Inferior parietal cortex (tissue), 1 donor: ENCODE measurements at regions not wholly inside any gene's neighbourhood (a gene's known extent, or its start where the extent isn't known, plus 50 kb on each side); places are given as distances from the start of the nearest gene placed in this dataset.

Experiments
- DNase-seq: peaks from one replicate; pipeline ENCODE4 v3.0.0-alpha.2; 2016; ENCODE audit errors: extremely low spot score

DNA sequence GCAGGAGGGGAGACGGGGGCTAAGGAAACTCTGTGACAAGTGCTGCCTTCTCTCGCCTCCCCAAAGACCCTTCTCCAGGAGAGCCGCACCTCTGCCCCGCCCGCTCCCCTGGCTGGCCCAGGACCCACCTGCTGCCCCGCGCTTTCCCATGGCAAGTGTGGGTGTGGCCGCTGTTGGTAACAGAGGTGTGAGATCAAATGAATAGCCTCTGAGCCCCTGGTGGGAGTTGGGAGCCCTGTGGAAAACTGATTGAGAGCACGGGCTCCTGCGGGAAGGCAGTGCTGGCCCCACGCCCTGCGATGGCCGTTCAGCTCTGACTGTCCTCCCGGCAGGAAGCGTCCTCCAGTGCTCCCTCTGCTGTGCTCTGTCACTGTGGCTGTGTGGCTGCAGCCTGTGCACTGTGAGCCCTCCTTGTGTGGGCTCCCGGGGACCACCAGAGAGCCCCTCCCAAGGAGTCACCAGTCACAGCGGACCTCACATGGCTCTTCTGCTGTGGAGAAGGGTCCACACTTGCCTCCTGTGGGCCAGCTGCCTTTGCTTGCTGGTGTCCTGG, 1275.9 kb downstream of the BRD1 start:
- no peak for DNase-seq

DNA sequence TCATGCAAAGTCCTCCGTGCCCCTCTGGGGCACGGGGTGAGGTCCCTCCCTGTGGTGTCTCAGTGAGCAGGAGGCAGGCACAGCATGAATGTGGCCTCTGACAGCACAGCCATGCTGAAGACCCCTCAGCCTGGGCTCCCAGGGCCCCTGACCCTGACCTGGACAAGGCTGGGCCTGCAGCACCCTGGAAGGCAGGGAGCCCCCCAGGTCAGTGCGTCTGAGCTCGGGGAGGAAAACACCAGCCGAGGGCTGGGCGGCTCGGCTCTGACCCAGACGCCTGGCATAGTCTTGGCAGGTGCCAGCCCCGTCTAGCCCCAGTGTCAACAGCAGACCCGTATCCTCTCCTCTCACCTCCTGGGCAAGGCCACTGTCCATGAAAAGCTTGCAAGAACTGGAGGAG, 1276.6 kb downstream of the BRD1 start:
- DNase-seq = no peak

DNA sequence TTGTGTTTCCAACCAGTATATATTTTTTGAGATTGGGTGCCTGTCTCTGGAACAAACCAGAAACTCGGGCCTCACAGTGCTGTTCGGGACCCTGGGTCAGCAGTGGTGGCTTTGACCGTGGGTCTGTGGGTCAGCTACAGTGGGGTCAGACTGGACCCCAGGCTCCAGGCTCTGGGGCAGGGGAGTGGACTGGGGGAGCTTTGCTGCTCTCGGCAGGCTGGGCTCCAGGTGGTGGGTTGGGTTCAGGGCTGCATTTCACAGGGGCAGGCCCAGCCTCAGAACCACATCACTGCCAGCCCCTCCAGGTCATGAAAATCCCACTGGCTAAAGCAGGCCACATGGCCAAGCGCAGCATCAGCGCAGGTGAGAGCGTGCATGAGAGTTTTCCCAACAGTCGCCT, 1279.3 kb downstream of the BRD1 start:
- DNase-seq = no peak

DNA sequence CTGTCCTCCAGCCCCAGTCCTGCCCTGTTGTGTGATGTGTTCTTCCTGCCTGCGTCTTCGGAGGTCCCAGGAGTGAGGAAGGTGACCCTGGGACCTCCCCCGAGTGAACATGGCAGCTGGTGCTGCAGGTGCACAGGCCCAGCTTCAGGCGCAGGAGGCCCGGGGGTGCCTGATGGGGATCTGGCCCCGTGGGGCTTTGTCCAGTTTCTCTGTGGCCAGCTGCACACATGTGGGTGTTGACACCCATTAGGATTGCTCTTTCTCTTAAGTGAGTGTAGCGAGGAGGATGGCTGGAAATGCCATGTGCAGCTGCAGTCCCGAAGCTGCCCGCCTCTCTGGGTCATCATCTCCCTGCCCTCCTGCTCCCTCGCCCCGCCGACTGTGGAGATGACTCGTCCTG, 1279.7 kb downstream of the BRD1 start:
- no peak for DNase-seq

DNA sequence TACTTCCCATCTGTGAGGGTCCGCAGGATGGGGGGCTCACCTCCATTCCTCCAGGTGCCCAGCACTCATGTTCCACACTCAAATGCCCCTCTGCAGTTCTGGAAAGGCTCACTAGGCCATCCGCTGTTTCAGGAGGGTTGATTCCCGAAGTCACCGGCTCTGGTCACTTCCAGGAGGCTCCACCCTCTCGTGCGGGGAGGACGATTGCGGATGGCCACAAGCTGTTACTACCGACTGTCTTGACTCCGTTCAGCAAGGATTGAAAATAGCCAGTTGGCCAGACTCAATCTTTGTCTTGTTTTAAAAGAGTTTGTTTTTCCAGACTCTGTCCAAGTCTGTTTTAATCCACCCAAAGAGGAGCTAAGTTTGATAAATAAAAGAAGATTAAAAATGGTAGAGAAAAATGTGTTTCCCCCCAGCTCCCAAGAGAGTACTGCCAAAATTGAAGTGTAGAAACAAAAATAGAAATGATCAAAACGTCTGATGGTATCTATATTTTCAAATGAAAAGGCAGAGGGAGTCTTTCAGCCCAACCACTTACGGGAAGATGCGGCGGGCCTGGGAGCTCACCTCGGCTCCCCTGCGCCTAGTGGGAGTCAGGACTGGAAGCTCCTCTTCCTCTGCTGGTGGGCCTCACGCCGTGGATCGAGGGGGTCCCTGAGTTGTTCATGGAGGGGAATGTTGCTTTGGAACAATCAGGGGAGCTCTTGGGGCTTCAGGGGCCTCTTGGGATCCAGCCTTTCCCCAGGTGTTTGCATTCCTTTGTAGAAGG, 1280.8 kb downstream of the BRD1 start:
- DNase-seq = no peak

DNA sequence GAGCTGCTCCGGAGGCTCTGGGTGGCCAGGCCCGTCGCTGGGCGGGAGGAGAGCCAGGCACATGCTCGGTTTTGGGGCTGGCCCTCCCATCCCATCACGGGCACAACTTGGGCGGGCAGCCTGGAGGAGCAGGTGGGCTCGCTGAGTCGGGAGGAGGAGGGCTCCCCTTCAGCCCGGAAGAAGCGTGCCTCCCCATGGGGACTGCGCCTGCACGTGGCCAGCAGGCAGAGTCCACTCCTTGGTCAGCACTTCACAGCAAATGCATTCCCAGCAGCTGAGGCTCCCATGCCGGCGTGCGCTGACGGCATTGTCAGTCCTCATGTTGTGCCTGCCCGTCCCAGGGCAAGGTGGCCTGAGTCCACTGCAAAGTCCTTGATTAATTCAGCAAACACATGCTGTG, 1281.7 kb downstream of the BRD1 start:
- no peak for DNase-seq

DNA sequence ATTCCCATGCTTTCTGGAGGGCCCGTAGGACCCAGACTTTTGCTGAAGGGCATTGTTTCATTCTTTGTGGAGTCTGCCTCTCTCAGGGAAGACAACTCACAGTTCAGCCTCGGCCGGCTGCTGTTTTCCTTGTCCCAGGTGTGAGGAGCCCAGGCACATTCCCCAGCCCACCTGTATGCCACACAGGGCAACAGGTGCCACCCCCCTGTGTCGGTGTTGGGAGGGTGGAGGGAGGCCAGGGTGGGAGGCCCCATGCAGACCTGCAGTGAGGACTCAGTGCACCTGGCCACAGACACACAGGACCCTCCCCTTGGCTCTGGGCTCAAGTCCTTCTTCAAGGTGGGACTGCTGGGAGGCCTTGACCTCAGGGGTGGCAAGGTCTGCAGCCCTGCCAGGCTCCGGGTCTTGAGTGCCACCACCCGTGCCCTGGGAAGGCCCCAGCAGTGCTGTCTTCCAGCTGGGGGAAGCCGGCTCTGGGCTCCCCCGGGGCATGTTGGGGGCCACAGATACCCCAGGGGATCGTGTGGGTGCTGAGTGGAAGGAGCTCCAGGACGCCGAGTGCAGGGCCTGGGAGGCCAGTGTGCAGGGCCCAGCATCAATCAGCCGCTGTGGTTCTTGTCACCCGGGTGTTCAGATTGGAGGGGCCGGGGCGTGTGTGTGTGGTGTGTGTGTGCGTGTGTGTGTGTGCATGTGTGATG, 1286.1 kb downstream of the BRD1 start:
- DNase-seq = no peak

DNA sequence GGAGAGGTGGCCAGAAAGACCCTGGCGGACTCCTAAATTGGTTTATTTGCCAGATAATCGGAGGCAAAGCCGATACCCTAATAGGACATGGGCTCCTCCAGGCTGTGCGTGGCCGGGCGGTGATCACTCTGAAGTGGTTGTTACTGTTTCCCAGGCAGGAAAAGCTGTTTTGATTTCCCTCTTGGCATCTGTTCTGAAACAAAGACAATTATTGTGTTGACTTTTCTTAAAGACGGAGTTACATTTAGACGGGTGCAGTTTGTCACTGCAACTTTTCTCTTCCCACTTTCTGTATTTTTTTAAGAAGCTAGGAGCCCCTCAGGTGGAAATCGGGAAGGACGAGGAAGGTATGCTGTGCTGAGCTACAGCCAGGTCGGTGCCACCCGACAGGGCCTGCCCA, 1288.4 kb downstream of the BRD1 start:
- DNase-seq = no peak

DNA sequence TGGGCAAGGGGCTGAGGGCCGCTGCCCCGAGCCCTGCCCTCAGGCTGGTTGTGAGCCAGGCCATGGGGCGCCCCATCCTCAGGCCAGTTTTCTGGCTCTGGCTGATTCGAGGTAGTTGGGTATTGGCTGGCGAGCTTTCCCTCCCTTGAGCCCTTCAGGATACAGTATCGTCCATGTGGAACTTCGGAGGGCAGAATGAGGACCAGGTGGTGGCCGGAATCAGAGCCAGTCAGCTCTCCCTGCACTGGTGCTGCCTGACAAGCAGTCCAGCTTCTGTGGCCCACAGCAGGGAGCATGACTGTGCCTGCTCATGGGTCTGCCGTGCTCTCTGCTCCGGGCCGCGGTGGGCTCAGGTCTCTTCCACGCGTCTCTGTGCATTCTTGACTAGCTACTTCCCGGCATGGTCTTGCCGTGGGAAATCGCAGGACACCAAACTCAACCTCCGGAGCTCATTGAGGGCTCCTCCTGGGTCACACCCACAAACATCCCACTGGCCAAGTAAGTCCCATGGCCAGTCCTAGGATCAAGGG, 1289.3 kb downstream of the BRD1 start:
- no peak for DNase-seq

DNA sequence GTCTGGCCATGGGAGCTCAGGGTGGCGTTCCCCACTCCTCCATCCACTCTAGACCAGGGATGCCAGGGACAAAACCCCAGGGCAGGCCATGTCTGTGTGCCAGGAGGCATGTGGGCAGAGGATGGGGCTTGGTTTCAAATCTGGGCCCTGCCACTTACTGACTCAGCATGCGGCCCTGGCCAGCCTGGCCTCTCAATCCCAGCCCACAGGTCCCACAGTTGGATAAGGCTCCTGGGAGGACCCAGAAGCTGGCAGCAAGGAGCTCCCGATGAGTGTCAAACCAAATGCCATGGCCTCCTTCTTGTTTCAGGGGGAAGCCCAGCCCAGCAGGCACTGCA, 1290.4 kb downstream of the BRD1 start:
- DNase-seq = no peak

DNA sequence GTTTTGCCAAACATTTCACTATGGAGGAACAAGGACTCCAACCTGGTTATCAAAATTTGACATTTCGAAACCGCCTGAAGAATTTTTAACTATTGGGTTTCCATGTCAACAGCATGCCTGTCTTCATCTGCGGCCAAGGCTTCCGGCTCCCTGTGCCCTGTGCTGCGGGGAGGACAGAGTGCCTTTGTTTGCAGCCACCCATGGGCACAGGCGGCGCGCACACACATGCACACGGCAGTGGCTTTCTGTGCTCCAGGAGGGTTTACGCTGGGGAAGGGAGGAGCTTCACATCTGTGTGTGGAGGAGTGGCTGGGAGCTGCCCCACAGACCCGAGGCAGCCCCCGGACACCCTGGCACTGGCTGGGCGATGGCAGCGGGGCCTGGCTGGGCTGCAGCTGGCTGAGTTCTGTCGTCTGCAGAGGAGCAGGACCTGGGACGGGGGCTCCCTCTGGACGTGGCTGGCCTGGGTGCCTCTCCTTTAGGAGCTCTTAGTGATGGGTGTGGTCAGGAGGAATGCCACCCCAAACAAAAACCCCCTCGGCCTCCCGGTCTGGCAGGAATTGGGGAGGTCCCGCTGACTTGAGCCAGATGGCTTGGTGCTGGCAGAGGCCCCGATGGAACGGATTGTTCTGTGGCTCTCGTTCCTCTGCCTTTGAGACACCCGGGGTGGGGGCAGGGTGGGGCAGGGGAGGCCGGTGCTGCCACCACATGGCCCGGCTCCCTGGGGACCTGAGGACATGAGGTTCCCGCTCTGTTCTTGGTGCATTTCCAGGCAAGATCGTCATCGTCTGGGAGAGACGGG, 1290.9 kb downstream of the BRD1 start:
- peak; percentile 60 for DNase-seq

DNA sequence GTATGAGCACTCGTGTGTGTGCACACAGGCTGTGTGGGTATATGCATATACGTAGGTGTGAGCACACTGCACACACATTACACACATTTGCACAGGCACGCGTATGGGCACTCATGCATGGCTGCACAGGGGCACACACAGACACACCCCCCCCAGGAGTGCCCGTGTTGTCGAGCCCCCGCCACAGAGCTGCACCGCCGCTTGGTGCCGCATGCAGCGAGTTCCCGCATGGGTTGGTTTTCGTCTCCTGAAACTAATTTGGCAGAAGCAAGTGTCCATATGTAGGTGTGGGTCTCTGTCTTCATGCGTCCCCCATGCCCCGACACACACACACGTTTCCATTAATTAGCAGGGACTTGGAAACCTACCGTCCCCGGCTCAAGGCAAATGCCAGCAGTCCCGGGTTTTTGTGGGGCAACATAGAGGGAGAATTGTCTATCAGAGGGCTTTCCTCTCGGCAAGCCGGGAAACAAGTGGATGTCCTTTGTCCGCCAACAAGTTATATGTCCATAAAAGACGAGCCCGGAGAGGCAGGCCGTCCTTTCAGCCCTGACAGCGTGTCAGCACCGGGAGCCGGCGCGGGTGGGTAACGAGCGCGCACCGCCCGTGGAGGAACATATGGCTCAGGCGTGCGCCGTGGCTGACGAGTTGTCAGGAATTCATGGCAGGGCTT, 1291.7 kb downstream of the BRD1 start:
- DNase-seq = peak; percentile 43

DNA sequence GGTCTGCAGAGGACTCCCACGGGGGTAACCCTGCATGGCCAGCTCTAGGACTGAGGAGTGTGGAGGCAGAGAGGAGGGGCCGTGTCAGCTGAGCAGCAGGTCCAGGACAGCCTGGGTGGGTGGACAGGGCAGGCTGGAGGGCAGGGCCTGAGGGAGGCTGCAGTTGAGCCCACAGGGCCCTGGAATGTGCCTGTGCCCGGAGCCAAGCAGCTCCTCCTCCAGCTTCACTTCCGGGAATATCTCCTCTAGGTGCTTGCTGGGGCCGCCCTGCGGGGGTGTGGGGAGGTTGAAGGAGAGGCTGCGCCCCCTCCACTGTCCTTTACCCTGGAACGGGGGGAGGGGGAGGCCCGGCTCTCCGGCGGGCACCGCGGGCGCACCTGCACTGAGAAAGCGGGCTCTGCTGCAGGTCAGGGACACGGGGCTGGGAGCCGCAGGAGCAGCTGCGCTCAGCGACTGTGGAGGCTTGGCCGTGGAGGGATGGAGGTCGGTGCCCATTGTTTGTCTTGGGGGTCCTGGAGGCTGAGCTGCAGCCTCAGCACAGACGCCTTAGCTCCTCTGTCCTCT, 1293.2 kb downstream of the BRD1 start:
- DNase-seq = no peak

DNA sequence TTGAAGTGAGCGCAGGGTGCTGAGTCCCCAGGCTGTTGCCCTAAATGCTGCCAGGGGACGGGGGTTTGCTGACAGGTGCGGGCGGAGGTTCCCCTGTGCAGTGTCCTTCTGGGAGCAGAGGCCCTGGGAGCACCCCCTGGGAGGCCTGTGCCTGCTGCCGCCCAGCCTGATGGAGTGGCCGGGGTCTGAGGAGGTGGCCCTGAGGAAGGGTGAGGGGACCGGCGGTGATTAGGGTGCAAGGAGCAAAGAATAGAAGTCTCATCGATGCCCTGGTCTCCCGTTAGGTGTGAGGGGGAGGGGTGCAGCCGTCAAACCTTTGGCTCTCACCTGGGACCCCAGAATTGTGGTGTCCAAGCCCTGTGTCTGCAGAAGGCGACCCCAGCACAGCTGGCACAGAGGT, 1294.7 kb downstream of the BRD1 start:
- no peak for DNase-seq

DNA sequence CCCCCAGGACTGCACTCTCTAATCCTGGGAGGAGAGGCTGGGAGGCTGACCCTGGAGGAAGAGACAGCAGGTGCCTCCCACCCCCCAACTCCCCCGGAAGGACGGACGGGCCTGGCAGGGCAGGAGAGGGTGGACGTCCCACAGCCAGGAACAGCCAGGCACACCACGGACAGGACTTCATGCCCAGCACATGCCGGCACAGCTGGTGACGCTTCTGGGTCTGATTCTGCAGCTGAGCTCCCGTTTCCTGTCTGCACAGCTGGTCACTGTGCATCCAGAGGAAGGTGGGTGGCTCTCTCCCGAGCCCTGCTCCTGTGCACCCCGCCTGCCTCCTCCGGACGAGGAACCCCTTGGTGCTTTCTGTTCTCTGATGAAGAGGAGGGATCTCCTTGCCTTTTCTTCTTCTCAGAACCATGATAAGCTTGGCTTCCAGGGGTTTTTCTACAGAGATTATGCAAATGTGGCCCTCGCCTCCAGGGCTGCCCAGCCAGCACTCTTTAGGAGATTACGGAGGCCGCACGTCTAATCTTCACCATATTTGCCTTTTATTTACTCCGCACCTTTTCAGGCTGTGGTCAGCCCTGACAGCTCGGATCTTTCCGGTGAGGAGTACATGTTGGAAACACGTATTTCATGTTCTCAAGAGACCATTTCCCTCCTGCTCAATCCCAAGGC, 1295.8 kb downstream of the BRD1 start:
- DNase-seq = no peak

DNA sequence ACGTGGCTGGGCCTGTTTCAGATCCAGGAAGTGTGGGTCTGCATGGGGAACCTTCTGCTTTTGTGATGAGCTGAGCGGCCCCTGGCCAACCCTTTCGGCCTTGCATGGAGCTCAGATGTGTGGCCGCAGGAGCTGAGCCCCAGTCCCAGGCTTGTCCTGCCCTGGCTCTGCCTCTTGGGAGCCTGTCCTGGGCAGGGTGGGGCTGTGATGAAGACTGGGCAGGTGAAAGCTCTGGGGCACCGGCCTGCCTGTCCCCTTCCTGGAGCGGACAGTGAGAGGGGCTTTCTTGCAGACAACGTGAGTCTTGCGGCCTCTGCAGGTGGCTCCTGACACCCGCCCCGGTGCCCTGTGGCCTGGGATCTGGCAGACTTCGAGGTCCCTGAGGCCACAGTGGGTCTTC, 1296.6 kb downstream of the BRD1 start:
- DNase-seq = no peak

DNA sequence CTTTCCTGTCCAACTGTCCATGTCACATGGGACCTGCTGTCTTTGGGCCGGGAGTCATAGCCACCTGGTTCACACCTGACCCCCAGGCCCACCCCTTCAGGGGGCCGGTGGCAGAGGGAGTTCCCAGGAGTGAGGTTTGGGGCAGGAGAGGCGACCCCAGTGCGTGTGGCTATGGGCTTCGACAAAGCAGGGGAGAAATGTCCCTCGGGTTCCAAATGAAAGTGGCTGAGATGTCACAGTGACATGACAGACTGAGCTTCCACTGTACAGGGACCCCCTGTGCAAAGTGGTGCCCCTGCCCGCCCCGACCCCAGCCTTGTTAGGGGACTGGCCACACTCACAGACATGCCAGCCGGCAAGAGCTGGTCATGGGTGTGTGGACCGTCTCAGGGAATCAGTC, 1297.0 kb downstream of the BRD1 start:
- no peak for DNase-seq

DNA sequence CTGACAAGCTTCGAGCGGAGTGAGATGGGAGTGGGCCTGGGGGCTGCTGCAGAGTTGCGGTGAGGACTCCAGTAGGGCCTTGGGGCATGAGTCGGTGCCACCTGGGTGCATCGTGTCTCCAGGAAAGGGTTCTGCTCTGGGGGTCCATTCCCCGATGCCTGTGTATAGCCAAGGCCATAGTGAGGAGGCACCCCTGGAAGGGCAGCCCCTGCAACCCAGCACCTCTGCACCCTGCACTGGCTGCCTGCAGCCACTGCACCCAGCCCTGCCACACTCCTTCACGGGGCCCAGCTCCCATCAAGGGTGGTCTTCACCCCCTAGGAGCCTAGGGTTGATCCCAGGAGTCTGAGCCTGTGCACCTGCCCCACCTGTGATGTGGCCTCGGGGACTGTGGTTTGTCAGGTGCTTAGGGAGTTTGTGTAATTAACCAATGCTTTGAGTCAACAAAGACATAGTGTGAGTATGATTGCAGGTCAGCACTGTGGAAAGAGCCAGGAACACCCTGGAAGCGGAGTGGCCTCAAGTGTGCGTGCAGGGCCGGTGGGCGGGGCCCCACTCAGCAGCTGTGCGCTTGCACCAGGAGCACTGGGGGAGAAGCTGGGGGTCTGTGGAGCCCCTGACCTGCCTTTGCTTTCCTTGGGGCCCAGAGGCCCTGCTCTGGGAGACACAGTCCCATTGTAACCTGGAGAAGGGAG, 1299.3 kb downstream of the BRD1 start:
- no peak for DNase-seq

DNA sequence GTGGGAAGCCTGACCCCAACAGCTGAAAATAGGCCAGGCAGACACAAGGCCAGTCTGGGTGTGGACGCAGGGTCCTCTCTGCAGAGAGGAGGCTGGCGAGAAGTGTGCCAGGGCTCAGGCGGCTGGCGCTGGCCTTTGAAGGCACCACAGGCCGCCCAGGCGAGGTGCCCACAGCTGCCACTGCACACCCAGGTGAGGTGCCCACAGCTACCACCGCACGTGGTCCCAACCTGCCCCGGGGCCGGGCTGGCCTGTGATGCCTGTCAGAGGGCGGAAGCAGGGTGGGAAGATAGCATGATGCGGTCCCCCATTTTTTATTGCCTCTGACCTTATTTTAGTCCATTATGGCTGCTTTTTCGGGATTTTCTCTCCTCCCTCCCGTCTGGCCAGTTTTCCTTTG, 1303.9 kb downstream of the BRD1 start:
- no peak for DNase-seq

DNA sequence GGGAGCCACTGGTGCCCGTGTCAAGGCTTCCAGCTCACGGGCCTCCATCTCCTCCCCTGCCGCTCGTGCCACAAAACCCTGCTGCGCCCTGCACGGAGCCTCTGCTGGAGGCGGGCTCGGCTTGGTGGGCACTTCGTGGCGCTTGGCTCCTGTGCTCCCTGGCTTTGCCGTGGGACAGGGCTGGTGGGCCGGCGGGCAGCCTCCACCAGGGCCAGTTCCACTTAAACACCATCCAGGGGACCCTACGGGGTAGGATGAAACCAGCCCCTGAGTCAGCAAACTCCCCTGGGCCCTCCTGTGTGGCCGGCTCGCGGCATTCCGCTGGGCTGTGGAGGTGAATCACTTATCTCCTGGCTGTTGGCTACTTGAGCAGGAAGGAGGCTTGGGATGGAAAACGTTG, 1304.6 kb downstream of the BRD1 start:
- no peak for DNase-seq
